Activated CD8-positive, alpha-beta T cell treated with anti-CD3 and anti-CD28 coated beads for 36 hours (primary cell): ENCODE measurements at regions not wholly inside any gene's neighbourhood (a gene's known extent, or its start where the extent isn't known, plus 50 kb on each side); places are given as distances from the start of the nearest gene placed in this dataset.

ENCODE experiments used
- ATAC-seq: fragments of 200-7000 bp; cut with Tn5 transposase; one replicate; pipeline ENCODE4 v1.10.0; 2021; ENCODE audit warnings: mild to moderate bottlenecking, moderate library complexity
- CTCF ChIA-PET: fragments of 350-600 bp; sonication (Branson Sonifier 250); formaldehyde crosslinking; loops from one replicate; lab custom pipeline; 2021; ENCODE audit warnings: antibody characterized with exemption; lab: Charles Lee
- POLR2A ChIA-PET: fragments of 350-600 bp; sonication (Branson Sonifier 250); formaldehyde crosslinking; loops from one replicate; lab custom pipeline; 2021; ENCODE audit warnings: antibody characterized with exemption; lab: Charles Lee
- DNase-seq: peaks from one replicate; pipeline ENCODE4 v3.0.0-alpha.2; 2020
- H3K27ac Mint-ChIP-seq: one replicate; pipeline ENCODE4 v1.8.0; 2021; ENCODE audit warnings: mild to moderate bottlenecking, mixed read lengths
- H3K27me3 Mint-ChIP-seq: one replicate; pipeline ENCODE4 v1.8.0; 2021; ENCODE audit warnings: mixed read lengths
- H3K36me3 Mint-ChIP-seq: one replicate; pipeline ENCODE4 v1.8.0; 2021; ENCODE audit warnings: low read depth, mixed read lengths
- H3K4me1 Mint-ChIP-seq: one replicate; pipeline ENCODE4 v1.8.0; 2021; ENCODE audit warnings: low read depth, mixed read lengths
- H3K4me3 Mint-ChIP-seq: one replicate; pipeline ENCODE4 v1.8.0; 2021; ENCODE audit warnings: mild to moderate bottlenecking, moderate library complexity, mixed read lengths
- H3K9me3 Mint-ChIP-seq: one replicate; pipeline ENCODE4 v1.8.0; 2021; ENCODE audit warnings: mixed read lengths
- intact Hi-C: fragments of 100-400 bp; cut with micrococcal nuclease; formaldehyde crosslinking; loops from one replicate; pipeline ENCODE4 v1.10.0; 2022
- TF ChIP-seq, protein P1 (sequence below): fragments of 200-600 bp; IDR thresholded peaks from one replicate; pipeline ENCODE4 v1.8.0; 2022; ENCODE audit warnings: antibody characterized with exemption, mild to moderate bottlenecking

- DNase-seq, result no peak
- POLR2A ChIA-PET, result no interaction called here
- Mint-ChIP-seq H3K9me3 (no peaks in the 10 kb centered on the region), H3K4me1 (no peaks in the 10 kb centered on the region), H3K27me3 (peaks cover 7% of the 10 kb centered on the region), H3K27ac (no peak overlapping the region), H3K4me3 (no peak overlapping the region), H3K36me3 (no peaks in the 10 kb centered on the region)
- intact Hi-C loops, result no loop called here
- CTCF ChIA-PET, result no interaction called here
- no peak for ATAC-seq
- TF ChIP-seq, protein P1, sequence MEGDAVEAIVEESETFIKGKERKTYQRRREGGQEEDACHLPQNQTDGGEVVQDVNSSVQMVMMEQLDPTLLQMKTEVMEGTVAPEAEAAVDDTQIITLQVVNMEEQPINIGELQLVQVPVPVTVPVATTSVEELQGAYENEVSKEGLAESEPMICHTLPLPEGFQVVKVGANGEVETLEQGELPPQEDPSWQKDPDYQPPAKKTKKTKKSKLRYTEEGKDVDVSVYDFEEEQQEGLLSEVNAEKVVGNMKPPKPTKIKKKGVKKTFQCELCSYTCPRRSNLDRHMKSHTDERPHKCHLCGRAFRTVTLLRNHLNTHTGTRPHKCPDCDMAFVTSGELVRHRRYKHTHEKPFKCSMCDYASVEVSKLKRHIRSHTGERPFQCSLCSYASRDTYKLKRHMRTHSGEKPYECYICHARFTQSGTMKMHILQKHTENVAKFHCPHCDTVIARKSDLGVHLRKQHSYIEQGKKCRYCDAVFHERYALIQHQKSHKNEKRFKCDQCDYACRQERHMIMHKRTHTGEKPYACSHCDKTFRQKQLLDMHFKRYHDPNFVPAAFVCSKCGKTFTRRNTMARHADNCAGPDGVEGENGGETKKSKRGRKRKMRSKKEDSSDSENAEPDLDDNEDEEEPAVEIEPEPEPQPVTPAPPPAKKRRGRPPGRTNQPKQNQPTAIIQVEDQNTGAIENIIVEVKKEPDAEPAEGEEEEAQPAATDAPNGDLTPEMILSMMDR, result no peak
Measured at GRCh38 chr5:74148321-74148720, 492.2 kb downstream of the ENC1 start.

GRCh38 chr5:74146796-74147195 lies 493.7 kb downstream of the ENC1 start:
- Mint-ChIP-seq H3K36me3 (no peaks in the 10 kb centered on the region), H3K9me3 (no peaks in the 10 kb centered on the region), H3K27me3 (peaks cover 9% of the 10 kb centered on the region), H3K4me3 (no peak overlapping the region), H3K27ac (no peak overlapping the region), H3K4me1 (no peaks in the 10 kb centered on the region)
- DNase-seq (no peak), ATAC-seq (no peak)
- TF ChIP-seq, protein P1, result no peak
- intact Hi-C loops, result no loop called here
- ChIA-PET POLR2A (no interaction called here), CTCF (no interaction called here)

DNA sequence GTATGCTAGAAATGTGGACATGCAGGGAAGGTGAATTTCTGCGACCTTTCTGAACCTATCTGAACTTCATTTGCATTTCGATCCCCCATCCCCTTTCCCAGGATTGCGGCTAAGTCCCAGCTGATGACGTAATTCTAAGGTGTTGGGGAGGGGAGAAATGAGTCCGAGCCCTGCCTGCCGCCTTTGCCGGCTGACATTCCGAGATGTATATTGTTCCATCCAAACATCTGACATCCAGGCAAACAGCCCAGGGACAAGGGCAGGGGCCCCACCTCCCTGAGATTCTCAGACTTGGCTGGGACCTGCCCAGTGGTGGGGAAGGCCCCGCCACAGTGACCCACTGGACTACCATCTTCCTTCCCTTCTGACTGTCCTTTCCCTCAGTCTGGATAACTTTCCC lies 494.6 kb downstream of the ENC1 start:
- no peak overlapping the region for H3K27ac Mint-ChIP-seq
- CTCF ChIA-PET, result no interaction called here

DNA sequence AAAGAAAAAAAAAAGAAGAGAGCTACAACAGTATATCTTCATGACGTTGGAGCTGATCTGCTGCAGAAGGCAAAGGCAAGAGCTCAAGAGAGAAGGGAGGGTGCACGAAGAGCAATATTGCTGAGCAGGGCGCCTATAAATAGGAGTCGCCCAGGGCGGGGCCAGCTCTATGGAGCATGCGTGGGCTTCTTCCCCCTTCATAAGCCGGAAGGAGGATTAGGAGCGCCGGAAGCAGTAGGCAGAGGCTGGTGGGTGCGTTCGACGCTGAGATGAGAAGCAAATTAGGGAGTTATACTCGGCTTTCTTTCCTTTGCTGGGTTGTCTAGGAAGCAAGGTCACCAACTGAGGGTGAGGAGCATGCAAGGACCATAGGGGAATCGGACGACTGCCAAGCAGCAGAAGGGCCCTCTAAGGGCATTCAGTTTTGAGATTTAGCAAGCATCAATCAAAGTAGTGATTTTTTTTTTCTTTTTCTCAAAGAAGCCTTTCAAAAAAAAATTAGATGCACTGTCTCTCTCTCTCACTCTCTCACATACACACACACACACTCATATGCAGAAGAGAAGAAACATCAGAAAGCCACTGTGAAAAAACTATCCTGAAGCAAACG lies 496.7 kb downstream of the ENC1 start:
- intact Hi-C loops, result no loop called here

More for the DNA sequence above, 494.6 kb downstream of the ENC1 start:
- DNase-seq (no peak), ATAC-seq (no peak)
- Mint-ChIP-seq H3K9me3 (no peaks in the 10 kb centered on the region), H3K27me3 (peaks cover 10% of the 10 kb centered on the region), H3K36me3 (no peaks in the 10 kb centered on the region), H3K4me3 (no peak overlapping the region), H3K4me1 (no peaks in the 10 kb centered on the region)
- TF ChIP-seq, protein P1, result no peak
- POLR2A ChIA-PET, result no interaction called here
- intact Hi-C loops, result no loop called here

DNA sequence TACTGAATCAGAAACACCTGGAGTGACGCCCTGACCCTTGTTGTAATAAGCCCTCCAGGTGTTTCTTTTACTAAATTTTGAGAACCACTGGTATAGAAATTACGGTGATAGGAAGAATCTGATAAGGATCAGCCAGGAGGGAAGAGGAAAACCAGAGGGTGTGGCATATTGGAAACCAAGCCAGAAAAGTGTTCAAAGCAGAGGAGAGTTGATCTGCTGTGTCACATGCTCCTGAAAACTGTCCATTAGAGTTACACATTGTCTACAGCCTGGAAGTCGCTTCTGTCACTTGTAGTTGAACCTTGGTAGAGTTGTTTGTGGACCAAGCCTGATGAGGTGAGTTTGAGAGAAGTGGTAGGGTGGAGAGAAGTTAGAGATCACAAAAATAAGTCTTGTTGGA lies 497.4 kb downstream of the ENC1 start:
- H3K27me3 Mint-ChIP-seq, result peaks cover 7% of the 10 kb centered on the region
- DNase-seq (no peak), ATAC-seq (no peak)
- ChIA-PET POLR2A (no interaction called here), CTCF (no interaction called here)
- intact Hi-C loops, result no loop called here
- H3K4me1 Mint-ChIP-seq, result no peaks in the 10 kb centered on the region
- no peak overlapping the region for H3K27ac Mint-ChIP-seq
- TF ChIP-seq, protein P1, result no peak
- no peak overlapping the region for H3K4me3 Mint-ChIP-seq
- H3K36me3 Mint-ChIP-seq, result no peaks in the 10 kb centered on the region
- H3K9me3 Mint-ChIP-seq, result no peaks in the 10 kb centered on the region

More for the DNA sequence above, 496.7 kb downstream of the ENC1 start:
- ATAC-seq (no peak), DNase-seq (no peak)
- ChIA-PET CTCF (no interaction called here), POLR2A (interaction anchor here (0.7 kb wide), 1 partner anchor 86 kb away, joined by 4 read pairs; no protein-coding TSS in a partner anchor)
- H3K27me3 Mint-ChIP-seq, result peaks cover 7% of the 10 kb centered on the region
- no peaks in the 10 kb centered on the region for H3K9me3 Mint-ChIP-seq
- no peaks in the 10 kb centered on the region for H3K36me3 Mint-ChIP-seq
- no peak overlapping the region for H3K4me3 Mint-ChIP-seq
- no peak overlapping the region for H3K27ac Mint-ChIP-seq
- TF ChIP-seq, protein P1, result no peak
- H3K4me1 Mint-ChIP-seq, result no peaks in the 10 kb centered on the region
